Thyroid gland (tissue), 4 donors: ENCODE measurements at regions not wholly inside any gene's neighbourhood (a gene's known extent, or its start where the extent isn't known, plus 50 kb on each side); places are given as distances from the start of the nearest gene placed in this dataset.

Experiments used
- CTCF ChIP-seq, 6 experiments: fragments of 200-600 bp in 3 of 6; fragments of 450-650 bp in 3 of 6; sonication (generic) in 3 of 6; IDR thresholded peaks; one replicate each; pipeline ENCODE4 v1.5.1; 2016 to 2019; ENCODE audit warnings: antibody characterized with exemption in 6 of 6, mild to moderate bottlenecking in 2 of 6, inconsistent platforms in 1 of 6, moderate library complexity in 1 of 6
- POLR2A ChIP-seq, 2 donors: fragments of 450-650 bp; IDR thresholded peaks; one replicate each; pipeline ENCODE4 v1.6.1; 2017; ENCODE audit warnings: antibody characterized with exemption in 2 of 2, mild to moderate bottlenecking in 2 of 2, moderate library complexity in 1 of 2

GRCh38 chr6:6780231-6780630 lies 191.7 kb downstream of the LY86 start:
- TF ChIP-seq CTCF (IDR thresholded peaks at IDR 0.05) (no peak), POLR2A (IDR thresholded peaks at IDR 0.05) (no peak)
